Limb (tissue), 2 donors: ENCODE measurements at regions not wholly inside any gene's neighbourhood (a gene's known extent, or its start where the extent isn't known, plus 50 kb on each side); places are given as distances from the start of the nearest gene placed in this dataset.

Experiments used
- DNase-seq, 2 donors: peaks; one replicate each; pipeline ENCODE4 v3.0.0-alpha.2; 2016; ENCODE audit errors: extremely low spot score in 2 of 2

DNA sequence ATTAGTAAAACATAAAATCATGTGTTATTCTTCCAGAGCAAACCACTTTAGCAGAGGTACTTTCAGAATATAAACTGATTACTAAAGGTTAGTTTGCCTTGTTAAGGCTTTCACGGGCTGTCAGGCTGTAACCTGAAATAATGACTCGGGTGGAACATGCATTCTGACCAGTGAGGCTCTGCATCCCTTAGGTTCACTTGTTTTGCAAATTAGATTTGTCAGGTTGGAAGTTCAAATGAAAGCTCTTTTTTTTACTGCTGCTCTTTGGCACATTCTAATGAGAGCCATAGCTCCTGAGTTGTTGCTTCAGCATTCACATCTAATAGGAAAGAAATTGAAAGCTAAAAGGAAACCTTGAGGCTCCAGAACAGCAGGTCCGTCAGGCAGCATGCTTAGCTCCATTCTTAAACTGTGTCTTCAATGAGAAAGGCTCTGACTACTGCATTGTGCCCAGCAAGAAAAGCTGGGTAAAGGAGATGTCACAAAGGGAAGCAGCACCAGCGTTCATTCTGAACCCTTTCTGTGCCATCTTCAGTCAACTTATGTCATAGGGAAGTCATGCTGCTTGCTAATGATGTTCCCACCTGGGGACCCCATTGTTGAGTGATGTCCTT is 445.5 kb upstream of the FBXO33 start:
- no peak for DNase-seq

DNA sequence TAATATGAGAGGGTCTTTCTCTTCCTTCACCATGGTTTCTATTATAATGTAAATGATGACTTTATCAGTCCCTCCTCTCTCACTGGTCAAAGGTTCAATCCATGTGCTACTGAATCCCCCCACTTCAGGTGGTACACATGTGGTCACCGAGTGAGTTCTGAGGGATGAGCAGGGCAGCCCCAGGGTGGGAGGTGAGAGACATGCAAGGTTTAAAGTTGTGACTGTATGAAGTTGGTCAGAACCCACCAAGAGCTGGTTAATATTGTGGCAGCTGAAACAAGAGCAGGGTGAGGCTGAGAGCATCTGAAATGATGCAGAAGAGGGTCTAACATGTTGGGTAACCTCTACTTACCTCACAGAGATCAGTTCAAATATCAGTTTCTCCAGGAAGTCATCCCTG is 444.7 kb upstream of the FBXO33 start:
- no peak for DNase-seq

DNA sequence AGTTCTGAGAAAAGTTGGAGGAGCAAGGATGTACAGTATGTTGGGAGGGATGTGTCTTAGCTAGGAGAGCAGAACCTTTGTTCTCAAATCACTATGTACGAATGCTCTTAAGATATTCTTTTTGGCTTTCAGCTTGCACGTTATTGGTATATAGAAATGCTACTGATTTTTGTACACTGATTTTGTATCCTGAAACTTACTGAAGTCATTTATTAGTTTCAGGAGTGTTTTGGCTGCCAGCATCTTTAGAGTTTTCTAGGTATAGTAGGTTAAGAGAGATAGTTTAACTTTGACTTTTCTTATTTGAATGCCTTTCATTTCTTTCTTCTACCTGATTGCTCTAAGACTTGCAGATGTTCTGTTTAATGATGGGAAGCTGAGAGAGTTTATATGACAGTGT is 442.8 kb upstream of the FBXO33 start:
- DNase-seq: no peak

DNA sequence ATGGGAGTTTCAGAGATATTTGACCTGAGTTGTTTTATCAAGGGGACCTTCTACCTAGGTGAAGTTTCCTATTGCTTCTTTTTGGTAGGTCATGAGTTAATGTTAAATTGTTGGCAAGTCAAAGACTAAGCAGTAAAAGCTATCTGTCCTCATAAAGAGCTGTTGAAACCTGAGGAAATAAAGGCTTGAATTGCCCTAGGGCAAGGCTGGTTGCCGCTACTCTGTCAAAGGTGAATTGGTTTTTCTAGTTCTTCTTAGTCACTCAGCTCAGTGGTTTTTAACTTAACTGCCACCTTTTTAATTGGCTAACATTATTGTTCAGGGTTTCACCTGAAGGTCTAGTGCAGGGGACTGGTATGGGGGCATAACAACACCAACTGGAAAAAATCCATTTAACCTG is 441.6 kb upstream of the FBXO33 start:
- no peak for DNase-seq

DNA sequence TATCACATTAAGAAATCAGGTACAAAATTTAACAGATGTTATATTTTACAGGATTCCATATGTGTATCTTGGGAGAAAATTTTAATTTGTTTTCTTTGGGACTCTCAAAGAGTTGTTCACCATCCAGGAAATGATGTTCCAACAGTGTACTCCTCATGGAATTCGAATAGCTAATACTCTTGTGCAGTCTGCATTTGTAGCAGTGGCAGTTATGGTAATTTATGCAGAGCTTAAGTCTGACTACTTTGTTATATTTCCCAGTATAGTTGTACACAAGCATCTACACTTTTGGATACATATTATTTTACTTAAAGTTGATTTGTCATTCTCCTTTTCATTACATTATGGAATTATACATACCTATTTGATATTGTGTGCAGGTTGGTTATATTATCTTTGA is 436.7 kb upstream of the FBXO33 start:
- DNase-seq: no peak

DNA sequence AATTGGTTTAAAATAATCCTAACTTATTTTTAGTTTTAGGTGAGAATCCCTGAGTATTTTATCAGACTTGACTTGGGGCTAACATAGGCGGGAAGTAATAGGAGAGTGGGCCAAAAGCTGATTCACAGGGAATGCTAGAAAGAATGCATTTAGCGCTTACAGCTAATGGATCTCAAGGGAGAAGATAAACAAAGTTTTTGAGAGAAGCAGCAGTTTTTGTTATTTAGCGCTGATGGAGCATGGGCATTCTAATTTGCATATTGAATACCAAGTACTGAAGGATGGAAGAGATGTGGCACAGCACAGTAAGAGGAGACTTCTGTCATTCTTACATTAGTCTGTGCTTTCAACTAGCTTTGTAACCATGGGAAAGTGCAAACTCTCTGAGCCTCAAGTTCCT is 436.0 kb upstream of the FBXO33 start:
- DNase-seq: no peak

DNA sequence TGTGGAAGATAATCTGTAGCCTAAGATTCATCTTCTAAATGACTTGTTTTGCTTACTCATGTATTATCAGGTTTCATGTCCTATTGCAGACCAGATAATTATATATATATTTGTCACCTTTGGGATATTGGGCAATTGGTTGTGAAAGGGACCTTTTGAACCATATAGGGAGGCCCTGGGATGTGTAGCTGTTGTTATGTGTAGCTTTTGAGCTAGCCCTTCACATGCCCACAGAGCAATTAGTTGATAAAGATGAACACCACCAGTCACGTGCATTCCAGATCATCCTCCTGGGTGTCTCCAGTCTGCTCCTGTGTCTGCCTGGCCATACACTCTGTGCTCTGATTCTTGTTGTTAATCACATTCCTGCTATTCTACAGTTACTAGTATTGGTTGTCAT is 431.2 kb upstream of the FBXO33 start:
- no peak for DNase-seq

DNA sequence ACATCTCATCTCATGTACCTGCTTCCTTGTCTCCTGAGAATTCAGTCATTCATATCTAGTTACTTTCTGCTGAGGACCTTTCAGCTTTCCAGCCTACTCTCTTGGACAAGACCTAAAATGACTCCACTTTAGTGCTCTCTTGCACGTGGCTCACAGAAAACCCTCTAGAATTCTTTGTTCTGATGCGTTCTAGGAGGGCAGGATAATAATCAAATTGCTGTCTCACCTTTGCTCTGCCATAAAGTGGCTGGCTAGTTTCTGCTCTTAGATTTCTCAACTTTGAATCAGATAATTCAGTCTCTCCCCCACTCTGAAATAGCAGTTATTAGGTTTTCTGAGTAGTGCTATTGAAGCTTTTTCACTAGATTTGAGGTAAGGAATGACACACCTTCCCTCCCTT is 429.5 kb upstream of the FBXO33 start:
- no peak for DNase-seq

DNA sequence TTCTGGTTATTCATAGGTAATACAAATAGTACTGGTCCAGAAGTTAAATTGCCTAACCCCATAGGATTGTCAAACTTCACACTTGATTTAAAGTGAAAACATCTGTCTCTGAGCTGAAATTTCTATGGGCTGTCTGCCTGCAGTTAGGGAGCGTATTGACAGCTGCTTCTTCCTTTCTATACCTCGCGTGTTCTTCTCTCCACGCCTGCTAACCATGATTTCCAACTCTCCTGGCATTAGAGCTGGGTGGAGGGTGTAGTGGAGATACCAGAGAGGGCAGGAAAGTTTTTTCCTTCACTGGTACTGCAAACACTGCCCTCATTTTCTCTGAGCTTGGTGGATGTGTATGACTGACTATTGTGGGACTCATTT is 429.0 kb upstream of the FBXO33 start:
- peak in 1 of 2 donors; percentile 36 for DNase-seq

DNA sequence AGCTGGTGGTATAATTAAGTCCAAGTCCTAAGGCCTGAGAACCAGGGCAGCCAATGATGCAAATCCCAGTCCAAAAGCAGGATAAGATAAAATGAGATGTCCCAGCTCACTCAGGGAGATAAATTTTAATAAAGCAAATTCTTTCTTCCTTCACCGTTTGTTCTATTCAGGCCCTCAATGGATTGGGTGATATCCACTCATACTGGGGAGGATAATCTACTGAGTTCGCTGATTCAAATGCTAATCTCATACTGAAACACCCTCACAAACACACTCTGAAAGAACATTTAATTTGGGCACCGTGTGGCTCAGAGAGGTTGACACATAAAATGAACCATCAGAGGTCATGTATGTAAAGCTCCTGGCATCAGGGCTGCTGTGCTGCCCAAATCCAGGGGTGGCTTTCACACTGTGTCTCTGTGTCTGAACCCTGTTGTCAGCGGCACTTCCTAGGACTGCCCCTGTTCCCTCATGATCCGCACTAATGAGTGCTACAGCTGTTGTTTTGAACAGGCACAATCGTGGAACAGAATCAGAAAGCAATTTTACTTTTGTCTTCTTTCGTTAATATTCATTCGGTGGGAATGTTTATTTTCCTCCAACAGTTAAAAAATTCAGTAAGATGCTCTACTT is 428.5 kb upstream of the FBXO33 start:
- peak in 1 of 2 donors; percentile 27 for DNase-seq

DNA sequence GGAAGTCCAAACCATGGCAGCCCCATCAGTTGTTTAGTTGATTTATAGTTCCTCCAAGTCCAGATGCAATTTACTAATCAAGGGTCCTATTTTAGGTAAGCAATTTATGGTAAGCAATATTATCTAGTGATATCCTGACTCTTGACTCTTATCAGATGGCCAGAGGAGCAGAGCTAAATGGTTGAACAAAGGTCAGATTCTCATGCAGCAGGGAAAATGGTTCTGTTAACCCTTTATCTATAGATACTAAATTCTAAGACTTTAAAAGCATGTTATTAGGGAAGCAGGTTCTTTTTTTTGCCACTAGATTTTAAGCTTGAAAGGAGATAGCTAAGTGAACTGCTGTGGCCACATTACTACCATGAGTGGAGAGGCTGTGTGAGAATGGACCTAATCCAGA is 427.1 kb upstream of the FBXO33 start:
- DNase-seq: no peak

DNA sequence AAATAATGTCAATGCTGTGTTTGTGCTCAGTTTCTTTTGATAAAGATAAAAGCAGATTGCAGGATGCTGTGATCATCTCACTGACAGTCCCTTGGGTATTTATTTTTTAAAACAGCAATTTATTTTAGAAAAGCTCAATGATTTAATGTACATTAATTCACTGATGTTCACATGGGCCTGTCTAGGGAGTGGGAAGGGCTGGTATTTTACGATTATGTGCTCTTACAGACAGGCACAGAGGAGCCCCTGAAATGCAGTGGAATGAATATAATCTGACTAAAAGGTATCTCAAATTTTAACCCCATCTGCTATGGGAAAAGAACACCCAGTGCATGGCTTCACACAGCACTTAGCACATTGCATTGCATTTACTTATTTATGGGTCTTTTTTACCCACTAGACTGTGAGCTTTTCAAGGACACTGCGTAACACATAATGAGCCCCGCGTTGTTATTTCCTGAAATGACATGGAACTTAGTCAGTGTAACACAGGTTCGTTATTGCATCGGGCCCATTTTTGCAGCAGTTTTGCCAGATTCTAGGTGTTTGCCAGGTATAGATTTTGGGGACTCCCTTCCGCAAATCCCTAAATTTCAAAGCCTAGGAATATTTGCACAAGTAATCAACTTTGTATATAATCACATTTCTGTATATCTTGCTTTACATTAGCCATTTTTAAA is 425.3 kb upstream of the FBXO33 start:
- no peak for DNase-seq

DNA sequence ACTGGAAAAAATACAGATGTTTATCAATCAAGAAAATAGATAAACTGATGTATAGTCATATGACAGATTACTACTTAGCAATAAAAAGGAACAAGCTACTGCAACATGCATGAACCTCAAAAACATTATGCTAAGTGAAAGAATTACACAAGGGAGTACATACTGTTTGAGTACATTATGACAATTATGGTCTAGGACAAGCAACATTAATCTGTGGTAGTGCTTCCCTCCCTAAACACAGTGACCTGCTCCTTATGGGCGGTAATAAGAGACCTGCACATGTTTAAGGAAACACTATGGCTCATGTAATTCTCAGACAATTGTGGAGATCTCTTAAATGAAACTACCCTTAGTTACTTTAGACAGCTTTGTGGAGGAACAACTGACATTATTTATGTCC is 421.2 kb upstream of the FBXO33 start:
- no peak for DNase-seq

DNA sequence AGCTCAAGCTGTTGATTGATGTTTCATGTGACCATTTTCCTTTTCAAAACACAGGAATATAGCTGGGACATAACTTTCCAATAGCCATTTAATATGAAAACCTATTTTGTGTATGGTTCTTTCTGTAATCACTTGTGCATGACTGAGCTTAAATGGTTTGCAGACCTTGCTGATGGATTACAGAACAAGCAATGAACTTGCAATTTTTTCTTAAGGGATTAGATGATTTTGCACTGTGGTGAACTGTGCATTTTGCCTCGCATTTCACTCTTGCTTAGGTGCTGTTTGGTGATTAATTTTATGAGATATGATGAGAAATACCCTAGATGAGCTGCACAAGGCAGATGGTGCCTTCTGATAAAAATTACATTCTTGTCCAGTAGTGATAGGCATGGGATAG is 419.0 kb upstream of the FBXO33 start:
- no peak for DNase-seq

DNA sequence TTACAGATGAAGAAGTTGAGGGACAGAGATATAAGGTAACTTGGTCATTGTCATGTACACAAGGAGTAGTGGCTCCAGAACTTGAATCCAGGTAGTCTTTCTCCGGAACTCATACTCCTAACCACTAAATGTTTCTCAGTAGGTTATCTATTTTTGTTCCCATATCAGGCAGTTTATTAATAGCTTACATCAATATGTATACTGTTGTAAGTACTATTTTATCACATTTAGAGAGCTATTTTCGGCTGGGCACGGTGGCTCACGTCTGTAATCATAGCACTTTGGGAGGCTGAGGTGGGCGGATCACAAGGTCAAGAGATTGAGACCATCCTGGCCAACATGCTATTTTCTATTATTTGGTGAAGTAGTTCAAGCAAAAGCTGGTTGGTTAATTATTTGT is 415.6 kb upstream of the FBXO33 start:
- no peak for DNase-seq

DNA sequence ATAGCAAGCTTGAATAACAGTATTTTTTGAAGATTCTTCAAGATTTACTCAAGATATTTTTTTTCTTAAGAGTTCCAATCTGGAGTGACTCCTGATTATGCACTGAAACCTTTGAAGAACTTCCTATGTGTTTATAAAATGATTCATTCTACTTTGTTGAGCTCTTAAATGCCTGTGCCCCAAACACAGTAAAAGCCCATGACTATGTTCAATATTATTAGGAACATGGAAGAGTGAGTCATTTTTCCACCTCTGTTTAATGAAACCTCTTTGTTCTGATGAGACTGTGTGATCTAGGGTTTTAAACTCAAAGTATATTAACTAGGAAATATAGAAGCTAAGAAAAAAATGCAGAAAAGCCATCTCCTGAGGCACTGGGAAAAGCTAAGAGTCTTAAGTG is 415.0 kb upstream of the FBXO33 start:
- no peak for DNase-seq

DNA sequence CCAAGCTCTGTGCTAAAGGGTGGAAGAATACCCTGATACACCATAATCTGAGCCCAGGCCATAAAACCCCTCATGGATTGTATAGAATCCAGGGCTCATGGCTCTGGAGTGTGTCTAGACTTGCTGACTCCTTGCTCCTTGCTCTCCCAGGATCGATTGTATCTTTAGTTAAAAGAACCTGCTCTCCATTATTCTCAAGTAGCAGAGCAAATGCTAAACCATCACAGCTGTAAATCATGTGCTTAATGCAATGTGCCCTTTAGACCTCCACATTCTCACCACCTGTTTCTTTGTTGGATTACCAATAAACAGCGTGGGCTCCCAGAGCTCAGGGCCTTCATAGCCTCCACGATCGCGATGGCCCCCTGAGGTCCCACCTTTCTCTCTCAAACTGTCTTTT is 411.6 kb upstream of the FBXO33 start:
- no peak for DNase-seq

DNA sequence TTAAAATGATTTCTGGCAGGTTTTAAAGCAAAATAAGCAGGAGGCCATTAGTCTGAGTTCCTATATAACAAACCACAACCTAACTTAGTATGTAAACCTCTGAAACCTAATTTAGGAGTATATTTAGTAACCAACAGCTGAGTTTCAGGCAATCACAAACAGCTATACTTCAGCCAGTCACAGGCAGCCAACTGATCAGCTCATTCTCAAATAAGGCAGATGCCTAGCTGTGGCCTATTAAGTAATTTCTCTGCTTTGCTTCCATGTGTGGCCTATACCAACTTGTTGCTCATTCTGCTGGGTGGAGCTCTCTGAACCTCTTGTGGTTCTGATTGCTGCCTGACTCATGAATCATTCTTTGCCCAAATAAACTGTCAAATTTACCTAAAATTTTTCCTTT is 408.9 kb upstream of the FBXO33 start:
- DNase-seq: no peak

DNA sequence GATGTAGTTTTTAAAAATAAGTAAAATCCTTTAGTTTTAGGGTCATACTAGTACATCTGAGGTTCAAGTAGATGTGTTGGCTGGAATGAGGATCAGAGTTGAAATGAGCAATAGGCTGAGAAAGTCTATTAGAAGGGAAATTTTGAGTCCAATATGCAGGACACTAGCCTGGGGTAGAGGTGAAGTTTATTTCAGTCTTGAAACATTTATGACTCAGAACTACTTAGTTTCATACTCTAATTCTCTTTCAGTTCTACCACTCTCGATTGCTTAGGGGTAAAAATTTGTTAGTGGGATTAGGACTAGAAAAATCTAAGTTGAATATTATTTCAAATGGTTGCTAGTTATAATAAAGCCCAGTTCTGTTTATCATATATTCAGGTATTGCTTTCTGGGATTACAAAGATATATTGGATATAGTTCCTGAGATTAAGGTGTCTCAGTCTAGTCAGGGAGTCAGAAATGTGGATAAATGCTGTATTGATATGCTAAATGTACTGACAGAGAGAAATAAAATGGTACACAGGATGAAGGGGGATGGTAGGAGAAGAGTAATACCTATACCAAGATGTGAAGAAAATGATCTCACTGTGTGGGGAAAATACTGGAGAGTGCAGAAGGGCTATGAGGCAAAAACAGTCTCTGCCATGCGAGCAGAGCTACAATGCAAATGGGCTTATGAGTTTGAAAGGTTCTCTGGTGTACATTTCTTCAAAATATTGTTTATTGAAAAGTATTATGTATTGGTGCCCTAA is 395.8 kb upstream of the FBXO33 start:
- DNase-seq: no peak

DNA sequence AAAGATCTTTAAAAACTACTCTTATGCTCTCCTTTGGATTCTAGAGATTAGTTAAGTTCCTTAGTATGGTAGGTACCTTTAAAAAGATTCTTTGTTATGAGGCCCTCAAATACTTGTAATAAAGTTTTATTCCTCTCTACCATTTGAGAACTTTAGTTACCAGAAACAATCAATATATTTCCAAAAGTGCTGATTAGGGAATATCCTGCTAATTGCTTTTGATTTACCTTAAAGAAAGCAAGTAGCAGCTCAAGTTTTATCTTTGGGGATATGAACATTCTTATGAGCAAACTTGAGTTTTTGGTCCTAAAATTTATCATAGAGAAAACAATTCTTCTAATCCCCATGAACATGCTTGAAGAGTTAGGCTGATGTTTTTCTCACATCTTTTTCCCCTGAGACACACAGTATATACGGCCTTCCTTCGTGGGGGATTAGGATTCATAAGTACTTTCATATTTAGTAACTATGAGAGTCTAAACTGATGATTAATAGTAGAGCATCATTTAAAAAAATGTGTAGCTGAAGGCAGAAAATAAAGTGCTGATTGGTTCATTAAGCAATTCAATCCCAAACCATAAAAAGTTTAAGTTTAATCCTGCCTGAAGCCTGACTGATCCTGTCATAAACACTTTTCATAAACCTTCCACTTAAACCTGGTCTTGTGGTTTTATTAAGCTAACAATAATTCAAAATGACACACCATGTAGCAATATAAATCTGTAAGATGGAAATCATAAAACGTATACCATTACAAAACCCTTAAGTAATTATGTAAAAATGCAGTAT is 380.5 kb upstream of the FBXO33 start:
- no peak for DNase-seq

DNA sequence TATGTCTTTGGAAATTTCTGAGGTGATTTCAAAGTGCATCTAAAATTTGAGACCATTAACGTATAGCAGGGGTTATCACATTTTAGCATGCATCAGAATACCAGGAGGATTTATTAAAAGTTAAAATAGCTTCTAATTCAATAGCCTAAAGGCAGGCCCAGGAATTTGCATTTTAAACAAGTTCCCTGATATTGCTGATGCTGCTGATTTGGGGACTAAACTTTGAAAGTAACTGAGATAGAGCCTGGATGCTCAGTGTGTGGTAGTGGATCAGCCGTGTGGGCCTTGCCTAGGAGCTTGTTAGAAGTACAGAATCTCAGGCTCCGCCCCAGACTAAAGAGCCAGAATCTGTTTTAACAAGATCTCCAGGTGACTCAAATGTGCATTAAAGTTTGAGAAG is 375.0 kb upstream of the FBXO33 start:
- DNase-seq: no peak

DNA sequence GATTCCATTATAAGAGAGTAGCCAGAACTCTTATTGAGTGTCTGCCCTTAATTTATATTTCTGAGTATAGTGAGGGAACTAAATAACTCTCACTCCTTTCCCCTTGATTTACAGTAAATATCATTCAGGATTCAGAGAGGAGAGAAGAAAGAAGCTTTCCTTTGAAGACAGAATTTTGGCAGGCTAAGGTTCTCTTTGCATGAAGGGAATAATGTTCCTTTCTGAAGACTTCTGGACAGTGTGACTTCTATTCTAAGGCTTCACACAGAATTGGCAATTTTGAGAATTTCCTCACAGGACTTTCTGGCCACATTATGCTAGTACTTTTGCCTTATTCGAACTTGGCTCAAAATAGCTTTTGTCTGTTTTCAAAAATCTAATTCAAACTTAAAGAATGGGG is 352.2 kb upstream of the FBXO33 start:
- DNase-seq: no peak
